ENCODE measurements at regions not wholly inside any gene's neighbourhood (a gene's known extent, or its start where the extent isn't known, plus 50 kb on each side); places are given as distances from the start of the nearest gene placed in this dataset.
A peak's percentile ranks its signal among the peaks of the same experiment; 100 is the strongest.

DNA sequence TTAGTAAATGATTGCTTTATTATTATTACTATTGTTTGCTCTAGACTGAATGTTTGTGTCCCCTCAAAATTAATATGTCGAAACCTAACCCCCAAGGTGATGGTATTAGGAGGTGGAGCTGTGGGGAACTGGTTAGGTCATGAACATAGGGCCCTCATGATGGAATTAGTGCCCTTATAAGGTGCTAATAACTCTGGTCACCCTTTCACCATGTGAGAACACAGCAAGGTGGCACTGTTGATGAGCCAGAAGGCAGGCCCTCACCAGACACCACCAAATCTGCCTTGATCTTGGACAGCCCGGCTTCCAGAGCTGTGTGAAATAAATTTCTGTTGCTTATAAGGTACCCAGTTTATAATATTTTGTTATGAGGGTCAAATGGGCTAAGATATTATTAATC lies 95.8 kb downstream of the BDNF start:
- no peak for DNase-seq (ENCODE audit: low read depth)

DNA sequence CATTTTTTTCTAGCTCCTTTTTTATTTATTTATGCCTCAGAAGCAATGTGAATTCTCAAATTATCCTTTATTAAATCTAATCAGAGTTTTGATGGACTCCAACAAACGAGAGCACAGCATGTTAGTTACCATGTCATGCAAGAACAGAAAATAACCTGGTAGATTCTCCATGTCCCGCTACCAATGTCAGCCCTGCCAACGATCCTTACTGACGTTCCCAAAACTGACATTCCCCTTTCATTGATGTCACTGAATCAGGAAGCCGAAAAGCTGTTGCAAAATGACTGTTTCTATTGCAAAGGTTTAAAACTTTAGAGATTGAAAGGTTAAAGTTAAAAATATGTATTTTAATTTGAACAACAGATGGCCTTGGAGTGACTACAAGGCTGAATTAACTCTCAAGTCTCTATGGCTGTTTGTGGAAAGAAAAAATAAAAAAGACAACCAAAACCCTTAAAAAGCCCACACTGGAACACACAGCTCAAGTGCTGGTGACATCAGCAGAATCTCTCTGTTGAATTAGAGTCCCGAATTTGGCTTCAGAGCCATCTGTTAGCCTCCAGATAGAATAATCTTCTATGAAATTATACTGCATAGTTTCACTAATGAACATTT lies 96.8 kb downstream of the BDNF start:
- no peak for DNase-seq (ENCODE audit: low read depth)

DNA sequence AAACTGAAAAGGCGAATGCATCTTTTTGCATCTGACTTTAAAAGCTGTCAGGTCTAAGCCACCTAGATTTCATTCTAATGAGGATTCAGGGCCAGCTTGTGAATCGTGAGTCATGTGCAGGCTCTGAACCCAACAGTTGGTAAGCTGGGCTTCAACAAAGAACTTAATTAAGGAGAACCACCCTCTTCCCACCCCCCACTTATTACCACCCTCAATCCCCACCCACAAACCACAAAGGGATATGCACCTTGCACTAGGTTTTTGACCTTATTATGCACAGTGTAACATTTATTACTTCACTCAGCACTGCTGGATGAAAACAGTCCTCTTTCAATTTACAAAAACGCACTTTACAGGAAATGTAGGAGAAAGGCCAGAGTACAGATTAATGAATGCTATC lies 94.1 kb upstream of the LIN7C start:
- no peak for DNase-seq (ENCODE audit: low read depth)

DNA sequence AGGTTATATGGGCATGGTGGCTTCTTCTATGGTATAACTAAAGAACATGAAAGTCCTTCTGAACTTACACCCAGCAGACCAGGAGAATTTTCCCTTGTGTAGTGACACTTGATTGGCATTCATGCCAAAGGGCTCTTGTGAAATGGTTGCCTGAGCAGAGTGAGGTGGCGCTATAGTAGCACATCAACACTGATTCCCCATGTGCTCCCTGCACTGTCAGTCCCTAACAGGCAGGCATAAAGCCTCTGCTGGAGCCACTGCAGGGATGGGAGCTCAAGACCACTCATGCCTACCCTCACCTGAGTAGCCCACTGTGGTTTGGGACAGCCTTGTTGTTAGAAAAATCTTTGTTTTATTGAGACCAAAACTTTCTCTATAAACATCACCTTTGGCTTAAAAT lies 92.6 kb upstream of the LIN7C start:
- no peak for DNase-seq (ENCODE audit: low read depth)

DNA sequence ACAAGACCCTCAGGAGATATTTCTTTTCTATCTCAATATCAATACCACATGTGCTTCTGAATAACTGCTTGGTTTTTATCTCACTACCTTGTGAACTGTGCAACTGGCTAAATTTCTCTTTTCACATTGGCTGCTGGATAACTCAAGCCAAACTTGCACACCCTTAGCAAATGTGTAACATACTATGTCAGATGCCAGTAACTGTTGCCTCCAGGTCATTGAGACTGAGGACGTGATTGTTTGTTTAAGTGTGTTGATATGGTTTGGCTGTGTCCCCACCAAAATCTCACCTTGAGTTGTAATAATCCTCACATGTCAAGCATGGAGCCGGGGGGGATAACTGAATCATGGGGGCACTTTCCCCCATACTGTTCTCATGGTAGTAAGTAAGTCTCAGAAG lies 90.2 kb upstream of the LIN7C start:
- no peak for DNase-seq (ENCODE audit: low read depth)

DNA sequence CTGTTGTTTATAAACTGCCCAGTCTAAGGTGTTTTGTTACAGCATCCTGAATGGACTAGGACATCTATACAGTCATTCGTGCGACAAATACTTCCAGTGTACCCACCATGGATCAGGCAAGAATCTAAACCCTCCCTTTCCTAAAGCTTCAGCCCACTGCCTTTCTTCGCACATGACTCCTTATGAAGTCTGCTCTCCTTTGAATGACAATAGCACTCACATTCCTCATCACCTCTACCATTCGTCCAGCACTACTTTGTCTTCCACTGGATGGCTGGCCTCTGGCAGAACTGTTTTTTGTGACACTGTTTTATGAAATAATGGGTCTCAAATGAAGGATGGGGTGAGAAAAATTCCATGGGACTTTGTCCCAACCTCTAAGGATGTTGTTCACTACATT lies 89.8 kb upstream of the LIN7C start:
- DNase-seq (ENCODE audit: low read depth): no peak

DNA sequence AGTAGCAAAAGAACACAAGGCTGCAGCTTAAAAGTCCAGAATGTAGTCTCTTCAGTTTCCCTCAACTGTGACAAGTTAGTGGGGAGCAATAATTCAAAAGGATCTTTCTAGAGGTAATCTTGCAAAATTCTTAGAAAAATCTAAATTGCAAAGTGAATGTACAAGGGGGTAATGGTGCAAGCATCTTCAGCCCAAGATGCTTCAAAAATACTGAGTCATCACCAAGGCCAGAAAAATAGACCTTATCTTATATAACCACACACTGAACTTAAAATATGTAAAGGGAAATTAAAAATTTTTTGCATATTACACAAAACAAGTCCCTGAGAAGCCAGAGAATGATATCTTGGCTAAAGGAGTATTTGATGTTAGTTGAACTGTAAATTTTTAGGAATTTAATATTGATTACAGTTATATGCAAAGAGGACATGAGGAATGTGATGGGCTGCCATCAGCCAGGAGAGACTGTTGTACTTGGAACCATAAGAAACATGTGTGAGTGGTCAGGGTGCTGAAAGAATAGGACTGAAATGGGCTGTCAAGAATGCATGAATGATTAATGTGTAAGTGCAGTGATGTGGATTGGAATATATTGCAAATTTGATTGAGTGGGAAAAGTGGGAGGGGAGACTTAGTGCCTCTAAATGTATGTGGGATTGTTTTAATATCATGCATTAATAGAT lies 85.7 kb upstream of the LIN7C start:
- DNase-seq (ENCODE audit: low read depth): no peak

DNA sequence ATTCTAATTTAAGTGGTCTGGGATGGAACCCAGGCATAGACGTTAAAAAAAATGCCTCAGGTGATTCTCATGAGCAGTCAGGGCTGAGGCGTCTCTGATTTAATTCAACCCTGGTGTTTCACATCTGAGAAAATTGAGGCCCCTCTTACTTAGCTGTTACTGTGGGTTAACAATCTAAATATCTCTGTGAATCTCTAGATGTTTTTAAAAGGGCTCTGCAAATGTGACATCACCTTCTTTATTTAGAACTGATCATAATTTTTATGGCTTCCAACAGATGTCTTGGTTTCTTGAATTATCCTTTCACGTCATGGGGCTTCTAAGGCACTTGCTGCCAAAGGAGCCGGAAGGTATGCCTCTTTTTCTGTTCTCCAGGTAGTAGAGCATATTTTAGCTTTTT lies 76.1 kb upstream of the LIN7C start:
- no peak for DNase-seq (ENCODE audit: low read depth)

DNA sequence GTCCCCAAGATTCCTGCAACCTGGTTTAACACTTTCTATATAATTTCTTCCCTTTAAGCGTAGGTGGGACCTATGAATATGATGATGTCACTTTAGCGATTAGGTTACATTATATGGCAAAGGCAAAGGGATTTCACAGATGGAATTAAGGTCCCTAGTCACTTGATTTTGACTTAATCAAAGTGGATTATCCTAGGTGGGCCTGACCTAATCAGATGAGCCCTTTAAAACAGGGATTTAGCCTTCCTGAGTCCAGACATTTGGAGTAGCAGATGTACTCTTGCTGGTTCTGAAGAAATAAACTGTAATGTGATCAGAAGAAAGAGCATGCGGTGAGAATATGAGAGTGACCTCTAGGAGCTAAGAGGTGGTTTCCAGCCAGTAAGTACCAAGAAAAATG lies 67.8 kb upstream of the LIN7C start:
- no peak for DNase-seq (ENCODE audit: low read depth)

DNA sequence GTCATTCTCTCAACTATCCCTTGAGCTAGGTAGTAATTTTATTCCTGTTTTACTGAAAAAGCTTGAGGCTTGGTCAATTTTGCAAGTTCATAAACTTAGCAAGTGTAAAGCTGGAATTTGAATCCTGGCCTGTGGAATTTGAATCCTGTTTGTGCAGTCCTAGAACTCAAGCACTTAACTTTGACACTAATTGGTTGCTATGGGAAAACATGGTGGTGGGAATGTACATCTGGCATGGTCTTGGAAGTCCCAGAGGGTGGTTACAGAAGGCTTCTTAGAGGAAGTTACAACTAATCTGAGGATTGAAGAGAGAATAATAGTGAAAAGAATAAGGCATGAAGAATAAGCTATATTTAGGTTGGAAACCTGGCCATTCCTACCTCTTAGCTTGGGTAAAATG lies 66.5 kb upstream of the LIN7C start:
- no peak for DNase-seq (ENCODE audit: low read depth)

DNA sequence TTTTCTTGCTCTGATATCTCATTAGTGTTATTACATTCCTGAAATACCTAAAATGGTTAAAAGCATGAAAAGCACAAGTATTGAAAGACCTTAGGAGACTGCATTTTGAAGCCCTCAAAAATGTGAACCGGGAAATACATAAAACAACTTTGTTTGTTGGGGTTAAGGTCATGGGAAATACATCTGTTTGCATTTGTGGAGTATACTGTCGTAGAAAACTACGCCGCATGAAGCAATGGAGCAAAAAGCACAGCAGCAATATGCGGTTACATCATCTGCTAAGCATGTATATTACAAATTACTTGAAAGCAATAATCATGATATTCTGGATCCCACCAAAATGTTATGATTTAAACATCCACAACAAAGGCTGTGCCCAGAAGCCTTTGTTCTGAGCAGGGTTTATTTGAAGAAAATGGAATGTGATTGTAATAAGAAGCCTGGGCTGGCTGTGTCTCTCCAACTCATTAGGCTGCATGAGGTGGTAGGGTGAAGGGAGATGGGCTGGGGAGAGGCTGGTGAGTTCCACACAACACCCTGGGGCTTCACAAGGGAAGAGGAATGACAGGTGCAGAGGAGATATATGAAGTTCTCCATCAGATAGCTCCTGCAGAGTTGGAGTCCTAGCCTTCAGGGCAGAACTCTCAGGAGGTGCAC lies 64.7 kb upstream of the LIN7C start:
- DNase-seq (ENCODE audit: low read depth): no peak

DNA sequence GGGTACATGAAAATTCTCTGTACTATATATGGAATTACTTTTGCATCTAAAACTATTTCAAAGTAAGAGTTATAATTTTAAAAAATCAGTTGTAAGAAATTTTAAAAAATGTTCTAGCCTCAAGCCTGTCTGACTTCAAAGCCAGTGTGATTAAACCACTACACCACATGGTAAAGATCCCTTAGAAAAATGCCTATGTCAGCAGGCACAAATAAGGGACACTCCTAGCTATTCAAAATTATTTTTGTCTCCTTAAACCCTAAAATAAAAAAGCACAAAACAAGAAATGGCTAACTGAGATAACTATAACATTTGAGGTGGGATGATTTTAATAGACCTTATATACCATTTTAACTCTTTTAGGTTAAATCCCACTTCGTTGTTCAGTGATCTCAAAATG lies 64.0 kb upstream of the LIN7C start:
- no peak for DNase-seq (ENCODE audit: low read depth)

DNA sequence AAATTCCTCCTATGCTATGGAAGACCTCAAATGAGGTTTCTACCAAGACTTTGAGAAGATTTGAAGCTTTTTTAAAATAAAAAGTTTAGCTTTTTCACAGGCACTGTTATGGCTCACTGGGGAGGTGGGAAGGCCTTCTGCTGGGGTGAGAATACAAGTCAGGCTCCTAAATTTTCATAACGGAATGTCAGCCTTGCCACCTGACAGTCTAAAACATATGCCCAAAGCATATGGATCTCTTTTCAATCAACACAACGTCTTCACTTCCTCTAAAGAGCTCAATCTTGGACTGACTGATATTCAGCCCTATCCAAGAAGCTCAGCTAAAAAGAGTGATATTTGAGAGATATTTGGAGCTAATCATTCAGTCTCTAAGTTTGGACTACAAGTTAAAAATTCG lies 57.1 kb upstream of the LIN7C start:
- DNase-seq (ENCODE audit: low read depth): no peak

DNA sequence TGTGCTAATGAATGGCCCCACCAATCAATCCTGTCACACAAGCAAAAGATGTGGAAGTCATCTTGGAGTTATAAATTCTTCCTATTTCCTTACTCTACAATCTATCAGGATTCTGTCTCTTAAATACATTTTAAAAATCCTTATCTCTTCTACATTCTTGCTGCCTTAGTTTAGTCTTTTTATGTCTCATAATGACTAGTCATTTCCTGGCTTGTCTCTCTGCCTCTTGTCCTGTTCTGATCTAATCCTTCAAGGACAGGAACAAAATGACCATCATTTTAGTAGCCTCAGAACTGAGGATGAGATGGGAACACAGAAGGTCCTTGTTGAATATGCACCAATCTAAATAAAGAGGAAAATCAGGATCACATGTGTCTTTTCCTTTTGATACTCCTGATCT lies 56.6 kb upstream of the LIN7C start:
- DNase-seq (ENCODE audit: low read depth): peak; percentile 26

DNA sequence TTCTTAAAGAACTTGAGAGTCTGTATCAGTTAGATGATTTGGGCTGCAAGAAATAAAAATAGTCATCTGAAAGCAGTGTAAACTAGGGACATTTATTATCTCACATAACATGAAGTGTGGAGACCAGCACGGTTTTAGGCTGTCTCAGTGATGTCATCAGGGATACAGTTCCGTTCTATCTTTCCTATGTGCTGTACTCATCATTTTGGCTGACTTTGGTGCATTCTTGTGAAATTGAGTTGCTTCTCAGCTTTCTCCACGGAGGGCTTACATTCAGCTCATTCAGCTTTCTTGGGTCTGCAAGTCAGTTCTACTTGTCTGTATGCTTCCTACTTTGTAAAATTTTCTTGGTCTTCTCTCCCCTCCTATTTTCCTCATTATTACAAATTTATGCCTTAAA lies 51.8 kb upstream of the LIN7C start:
- DNase-seq (ENCODE audit: low read depth): no peak

DNA sequence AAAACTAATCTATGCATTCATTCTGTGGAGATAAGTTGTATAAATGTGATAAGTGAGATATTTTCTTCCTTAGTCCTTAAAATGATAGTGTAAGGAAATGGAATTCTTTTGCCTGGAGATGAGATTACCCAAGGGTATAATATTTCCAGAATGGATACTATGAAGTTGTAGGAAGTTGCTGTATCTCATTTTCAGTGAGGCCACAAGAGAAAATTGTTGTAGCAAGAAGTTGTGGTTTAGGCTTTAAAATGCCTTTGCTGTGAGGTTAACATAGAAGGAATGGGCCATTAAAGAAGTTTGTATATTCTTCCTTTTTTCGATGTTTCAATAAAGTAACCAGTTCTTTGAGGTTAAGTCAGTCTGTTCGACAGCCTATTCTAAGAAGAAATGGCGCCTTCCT lies 50.7 kb upstream of the LIN7C start:
- DNase-seq (ENCODE audit: low read depth): no peak
